CD4-positive, CD25-positive, alpha-beta regulatory T cell (primary cell): ENCODE measurements at regions not wholly inside any gene's neighbourhood (a gene's known extent, or its start where the extent isn't known, plus 50 kb on each side); places are given as distances from the start of the nearest gene placed in this dataset.
"Not testable (repeated sequence)": the region's sequence is repeated elsewhere in the genome, so short reads cannot be mapped to it uniquely, and the experiment has no call there.

Experiments used
- ATAC-seq, 2 donors: fragments of 150-1000 bp; cut with Tn5 transposase; one replicate each; pipeline ENCODE4 v1.10.0; 2021; ENCODE audit warnings: low read depth in 2 of 2, moderate number of reproducible peaks in 2 of 2, moderate library complexity in 1 of 2
- DNase-seq, 3 donors: peaks; one replicate each; pipeline versions ENCODE4 v3.0.0 to v3.0.0-alpha.2; 2012 to 2022; ENCODE audit warnings: mixed read lengths in 1 of 3
- H3K27ac ChIP-seq: one replicate; pipeline ENCODE4 v1.7.0; 2013; ENCODE audit warnings: mild to moderate bottlenecking, low read length; ENCODE audit not compliant: insufficient read depth, poor library complexity, severe bottlenecking
- H3K27me3 ChIP-seq: one replicate; pipeline ENCODE4 v1.7.0; 2013; ENCODE audit warnings: low read length; ENCODE audit not compliant: control insufficient read depth, insufficient read depth
- H3K36me3 ChIP-seq: one replicate; pipeline ENCODE4 v1.7.0; 2013; ENCODE audit warnings: mild to moderate bottlenecking, low read length, moderate library complexity; ENCODE audit not compliant: control insufficient read depth, insufficient read depth
- H3K4me1 ChIP-seq: 2 replicates; pipeline ENCODE4 v1.7.0; 2013; ENCODE audit warnings: mild to moderate bottlenecking, low read length; ENCODE audit not compliant: insufficient read depth, control insufficient read depth, poor library complexity, severe bottlenecking
- H3K4me3 ChIP-seq: one replicate; pipeline ENCODE4 v1.7.0; 2013; ENCODE audit warnings: low read depth, mild to moderate bottlenecking, low read length, moderate library complexity
- H3K9me3 ChIP-seq, 2 experiments: 1 replicate in 1 of 2; 2 replicates in 1 of 2; pipeline ENCODE4 v1.7.0; 2013; ENCODE audit warnings: low read length in 2 of 2, mild to moderate bottlenecking in 1 of 2, moderate library complexity in 1 of 2; ENCODE audit not compliant: control insufficient read depth in 2 of 2
- H3K27ac Mint-ChIP-seq, 3 donors: one replicate each; pipeline ENCODE4 v1.8.0; 2020 to 2022; ENCODE audit warnings: mild to moderate bottlenecking in 3 of 3, mixed read lengths in 3 of 3, moderate library complexity in 2 of 3
- H3K27me3 Mint-ChIP-seq: one replicate; pipeline ENCODE4 v1.8.0; 2022; ENCODE audit warnings: mild to moderate bottlenecking, mixed read lengths
- H3K36me3 Mint-ChIP-seq: one replicate; pipeline ENCODE4 v1.8.0; 2020; ENCODE audit warnings: mixed read lengths
- H3K4me1 Mint-ChIP-seq, 4 donors: one replicate each; pipeline ENCODE4 v1.8.0; 2020 to 2022; ENCODE audit warnings: mixed read lengths in 4 of 4, mild to moderate bottlenecking in 1 of 4
- H3K4me3 Mint-ChIP-seq, 4 donors: one replicate each; pipeline ENCODE4 v1.8.0; 2020 to 2022; ENCODE audit warnings: mild to moderate bottlenecking in 4 of 4, mixed read lengths in 4 of 4, moderate library complexity in 3 of 4
- H3K9me3 Mint-ChIP-seq, 7 donors: one replicate each; pipeline ENCODE4 v1.8.0; 2020 to 2022; ENCODE audit warnings: mixed read lengths in 7 of 7, mild to moderate bottlenecking in 3 of 7, moderate library complexity in 2 of 7

GRCh38 chr3:191615511-191615910 lies 154.5 kb downstream of the PYDC2 start:
- H3K4me3 ChIP-seq, H3K36me3 ChIP-seq, H3K27ac Mint-ChIP-seq, ATAC-seq, H3K4me1 ChIP-seq, H3K36me3 Mint-ChIP-seq, H3K27me3 ChIP-seq, H3K4me3 Mint-ChIP-seq, H3K27me3 Mint-ChIP-seq, H3K4me1 Mint-ChIP-seq, DNase-seq, H3K9me3 ChIP-seq, H3K27ac ChIP-seq: not testable (repeated sequence)
- H3K9me3 Mint-ChIP-seq: peaks cover 0 to 22% (median 4%) of the 10 kb centered on the region in 7 donors

GRCh38 chr3:191624299-191624698 lies 163.3 kb downstream of the PYDC2 start:
- no peak overlapping the region for H3K4me3 Mint-ChIP-seq
- peaks cover 0 to 1% of the 10 kb centered on the region in 2 experiments for H3K9me3 ChIP-seq
- no peaks in the 10 kb centered on the region for H3K27me3 ChIP-seq
- H3K36me3 ChIP-seq: no peaks in the 10 kb centered on the region
- no peaks in the 10 kb centered on the region for H3K36me3 Mint-ChIP-seq
- H3K4me3 ChIP-seq: no peak overlapping the region
- ATAC-seq (no peak), DNase-seq (no peak)
- H3K9me3 Mint-ChIP-seq: peaks cover 0 to 5% (median 0%) of the 10 kb centered on the region in 7 donors
- no peak overlapping the region for H3K27ac ChIP-seq
- no peaks in the 10 kb centered on the region for H3K27me3 Mint-ChIP-seq
- H3K4me1 Mint-ChIP-seq: no peaks in the 10 kb centered on the region
- H3K27ac Mint-ChIP-seq: no peak overlapping the region
- no peaks in the 10 kb centered on the region for H3K4me1 ChIP-seq

- no peaks in the 10 kb centered on the region for H3K27me3 Mint-ChIP-seq
- no peak for ATAC-seq
- Histone ChIP-seq H3K4me3 (no peak overlapping the region), H3K36me3 (no peaks in the 10 kb centered on the region), H3K27me3 (no peaks in the 10 kb centered on the region), H3K4me1 (no peaks in the 10 kb centered on the region), H3K9me3 (peaks cover 0 to 1% of the 10 kb centered on the region in 2 experiments), H3K27ac (no peak overlapping the region)
- peak overlapping the region in 1 of 3 donors; percentile 20 for H3K27ac Mint-ChIP-seq
- no peaks in the 10 kb centered on the region for H3K36me3 Mint-ChIP-seq
- peaks cover 0 to 6% (median 2%) of the 10 kb centered on the region in 7 donors for H3K9me3 Mint-ChIP-seq
- no peaks in the 10 kb centered on the region for H3K4me1 Mint-ChIP-seq
- no peak for DNase-seq
- no peak overlapping the region for H3K4me3 Mint-ChIP-seq
Measured at GRCh38 chr3:191627064-191627463, 166.1 kb downstream of the PYDC2 start.

GRCh38 chr3:191628571-191628970 lies 167.6 kb downstream of the PYDC2 start:
- H3K36me3 ChIP-seq: no peaks in the 10 kb centered on the region
- H3K27me3 Mint-ChIP-seq: no peaks in the 10 kb centered on the region
- ATAC-seq: no peak
- no peak overlapping the region for H3K4me3 ChIP-seq
- H3K27ac ChIP-seq: no peak overlapping the region
- peaks cover 0 to 6% (median 2%) of the 10 kb centered on the region in 7 donors for H3K9me3 Mint-ChIP-seq
- no peak overlapping the region for H3K27ac Mint-ChIP-seq
- no peaks in the 10 kb centered on the region for H3K36me3 Mint-ChIP-seq
- no peak overlapping the region for H3K4me3 Mint-ChIP-seq
- DNase-seq: no peak
- peaks cover 0 to 1% of the 10 kb centered on the region in 2 experiments for H3K9me3 ChIP-seq
- H3K4me1 ChIP-seq: no peaks in the 10 kb centered on the region
- H3K27me3 ChIP-seq: no peaks in the 10 kb centered on the region
- no peaks in the 10 kb centered on the region for H3K4me1 Mint-ChIP-seq

- no peak overlapping the region for H3K27ac ChIP-seq
- no peaks in the 10 kb centered on the region for H3K4me1 ChIP-seq
- Mint-ChIP-seq H3K4me1 (no peaks in the 10 kb centered on the region), H3K27ac (no peak overlapping the region), H3K4me3 (no peak overlapping the region), H3K27me3 (no peaks in the 10 kb centered on the region), H3K9me3 (peaks cover 0 to 11% (median 2%) of the 10 kb centered on the region in 7 donors), H3K36me3 (no peaks in the 10 kb centered on the region)
- H3K36me3 ChIP-seq: no peaks in the 10 kb centered on the region
- ATAC-seq: no peak
- DNase-seq: no peak
- no peak overlapping the region for H3K4me3 ChIP-seq
- no peaks in the 10 kb centered on the region for H3K27me3 ChIP-seq
- no peaks in the 10 kb centered on the region for H3K9me3 ChIP-seq
Measured at GRCh38 chr3:191631496-191631895, 170.5 kb downstream of the PYDC2 start.

GRCh38 chr3:191634902-191635301 lies 173.9 kb downstream of the PYDC2 start:
- Mint-ChIP-seq H3K4me1 (no peaks in the 10 kb centered on the region), H3K36me3 (no peaks in the 10 kb centered on the region), H3K4me3 (no peak overlapping the region), H3K9me3 (peaks cover 0 to 20% (median 2%) of the 10 kb centered on the region in 7 donors), H3K27me3 (no peaks in the 10 kb centered on the region), H3K27ac (no peak overlapping the region)
- H3K36me3 ChIP-seq: no peaks in the 10 kb centered on the region
- H3K27me3 ChIP-seq: no peaks in the 10 kb centered on the region
- no peak overlapping the region for H3K4me3 ChIP-seq
- no peak overlapping the region for H3K27ac ChIP-seq
- H3K4me1 ChIP-seq: no peaks in the 10 kb centered on the region
- DNase-seq (no peak), ATAC-seq (no peak)
- H3K9me3 ChIP-seq: no peaks in the 10 kb centered on the region

- H3K27me3 Mint-ChIP-seq: no peaks in the 10 kb centered on the region
- no peak overlapping the region for H3K27ac Mint-ChIP-seq
- DNase-seq (no peak), ATAC-seq (no peak)
- Histone ChIP-seq H3K27ac (no peak overlapping the region), H3K9me3 (no peaks in the 10 kb centered on the region), H3K4me3 (no peak overlapping the region), H3K4me1 (no peaks in the 10 kb centered on the region), H3K36me3 (no peaks in the 10 kb centered on the region), H3K27me3 (no peaks in the 10 kb centered on the region)
- no peak overlapping the region for H3K4me3 Mint-ChIP-seq
- H3K36me3 Mint-ChIP-seq: no peaks in the 10 kb centered on the region
- H3K4me1 Mint-ChIP-seq: no peaks in the 10 kb centered on the region
- H3K9me3 Mint-ChIP-seq: peaks cover 0 to 16% (median 4%) of the 10 kb centered on the region in 7 donors
Measured at GRCh38 chr3:191637611-191638010, 176.6 kb downstream of the PYDC2 start.

- Histone ChIP-seq H3K9me3 (no peaks in the 10 kb centered on the region), H3K27ac (no peak overlapping the region), H3K4me1 (no peaks in the 10 kb centered on the region), H3K4me3 (no peak overlapping the region), H3K27me3 (no peaks in the 10 kb centered on the region), H3K36me3 (no peaks in the 10 kb centered on the region)
- ATAC-seq (no peak), DNase-seq (no peak)
- no peak overlapping the region for H3K4me3 Mint-ChIP-seq
- H3K4me1 Mint-ChIP-seq: no peaks in the 10 kb centered on the region
- no peak overlapping the region for H3K27ac Mint-ChIP-seq
- no peaks in the 10 kb centered on the region for H3K27me3 Mint-ChIP-seq
- H3K9me3 Mint-ChIP-seq: peaks cover 2 to 24% (median 15%) of the 10 kb centered on the region in 7 donors
- no peaks in the 10 kb centered on the region for H3K36me3 Mint-ChIP-seq
Measured at GRCh38 chr3:191641789-191642188, 180.8 kb downstream of the PYDC2 start.
